SH-SY5Y (cell line): ENCODE measurements at regions not wholly inside any gene's neighbourhood (a gene's known extent, or its start where the extent isn't known, plus 50 kb on each side); places are given as distances from the start of the nearest gene placed in this dataset.

Source experiments
- GATA2 ChIP-seq: IDR thresholded peaks from 2 replicates; pipeline ENCODE4 v1.6.1; 2011; ENCODE audit warnings: mild to moderate bottlenecking, low read depth, low read length
- GATA3 ChIP-seq: IDR thresholded peaks from 2 replicates; pipeline ENCODE4 v1.6.1; 2011; ENCODE audit warnings: low read depth, mild to moderate bottlenecking, low read length, moderate library complexity

GRCh38 chr1:43071241-43071640 lies 100.8 kb downstream of the EBNA1BP2 start:
- TF ChIP-seq GATA3 (no peak), GATA2 (no peak)
